K562 (cell line): ENCODE measurements at regions not wholly inside any gene's neighbourhood (a gene's known extent, or its start where the extent isn't known, plus 50 kb on each side); places are given as distances from the start of the nearest gene placed in this dataset.

ENCODE experiments used
- ATAC-seq: fragments of 200-7000 bp; cut with Tn5 transposase; 3 replicates; pipeline ENCODE4 v1.9.1; 2020; ENCODE audit warnings: moderate library complexity
- BruUV-seq: library from RNA; stranded (reverse); fragments of 400-500 nt; replicated peaks from 2 replicates; lab custom pipeline; 2021; lab: Mats Ljungman, UMichigan
- CTCF ChIA-PET: fragments of 300-600 bp; formaldehyde crosslinking; extraction: SDS; loops from one replicate; lab custom pipeline; 2021; ENCODE audit warnings: low intra/inter-chr PET ratio; lab: Yijun Ruan, JAX
- POLR2A ChIA-PET: fragments of 300-600, 350-650 bp; sonication (Branson Sonifier 250); formaldehyde crosslinking; extraction: SDS; loops from one replicate; lab custom pipeline; 2021; ENCODE audit warnings: antibody characterized with exemption, inconsistent platforms; lab: Yijun Ruan, JAX
- DNase-seq, 4 experiments: peaks; one replicate each; pipeline versions ENCODE4 v3.0.0 to v3.0.0-alpha.2; 2011 to 2018; ENCODE audit warnings: low spot score in 3 of 4, mixed read lengths in 3 of 4; ENCODE audit errors: extremely low read depth in 1 of 4
- FAIRE-seq: peaks from 2 replicates; lab custom pipeline; 2011; peaks lifted over from hg19 to GRCh38; lab: Jason Lieb, UNC
- H2AFZ ChIP-seq: 2 replicates; pipeline ENCODE4 v1.6.0; 2011; ENCODE audit warnings: low read depth, low read length, control low read depth, inconsistent platforms
- H3K27ac ChIP-seq: fragments of 200-600 bp; 3 replicates; pipeline ENCODE4 v1.8.0; 2011; ENCODE audit warnings: low read depth, mild to moderate bottlenecking, control low read depth, inconsistent platforms, low read length, moderate library complexity, mixed read lengths; ENCODE audit errors: extremely low read depth
- H3K27me3 ChIP-seq, 2 experiments: fragments of 300-600 bp in 1 of 2; 2 replicates in 1 of 2; 3 replicates in 1 of 2; pipeline versions ENCODE4 v1.6.0 to v1.8.0; 2011; ENCODE audit warnings: inconsistent platforms in 2 of 2, low read length in 2 of 2, mild to moderate bottlenecking in 1 of 2, mixed read lengths in 1 of 2, moderate library complexity in 1 of 2; ENCODE audit not compliant: control insufficient read depth in 2 of 2, insufficient read depth in 2 of 2
- H3K36me3 ChIP-seq: fragments of 300-600 bp; 3 replicates; pipeline ENCODE4 v1.8.0; 2011; ENCODE audit warnings: mild to moderate bottlenecking, low read length, inconsistent platforms; ENCODE audit not compliant: control insufficient read depth, insufficient read depth
- H3K4me1 ChIP-seq, 2 experiments: fragments of 200-600 bp in 1 of 2; replicated peaks in 1 of 2; 2 replicates in 1 of 2; 3 replicates in 1 of 2; pipeline versions ENCODE4 v1.5.1 to v1.8.0; 2011; ENCODE audit warnings: inconsistent platforms in 2 of 2, low read length in 2 of 2, mild to moderate bottlenecking in 1 of 2, mixed read lengths in 1 of 2, moderate library complexity in 1 of 2; ENCODE audit not compliant: control insufficient read depth in 2 of 2, insufficient read depth in 2 of 2
- H3K4me2 ChIP-seq: 2 replicates; pipeline ENCODE4 v1.6.1; 2011; ENCODE audit warnings: low read length, control low read depth, inconsistent platforms, mixed read lengths; ENCODE audit not compliant: insufficient read depth
- H3K4me3 ChIP-seq: fragments of 200-600 bp; sonication (generic), shearing (Covaris generic); 2 replicates; pipeline ENCODE4 v1.5.1; 2016; ENCODE audit warnings: control low read depth, inconsistent platforms
- H3K79me2 ChIP-seq: fragments of 200-600 bp; 3 replicates; pipeline ENCODE4 v1.8.0; 2011; ENCODE audit warnings: low read length, inconsistent platforms; ENCODE audit not compliant: control insufficient read depth, insufficient read depth
- H3K9ac ChIP-seq, 2 experiments: 2 replicates each; pipeline versions ENCODE4 v1.6.0 to v1.6.1; 2011; ENCODE audit warnings: low read depth in 2 of 2, low read length in 2 of 2, control low read depth in 1 of 2, inconsistent platforms in 1 of 2, mild to moderate bottlenecking in 1 of 2, mixed read lengths in 1 of 2; ENCODE audit not compliant: insufficient read depth in 1 of 2
- H3K9me1 ChIP-seq: one replicate; pipeline ENCODE4 v1.6.0; 2011; ENCODE audit warnings: inconsistent platforms, mild to moderate bottlenecking, low read length, moderate library complexity; ENCODE audit not compliant: control insufficient read depth, insufficient read depth
- H3K9me3 ChIP-seq: replicated peaks from 2 replicates; pipeline ENCODE4 v1.5.1; 2011; ENCODE audit warnings: low read depth, low read length, inconsistent platforms; ENCODE audit not compliant: control insufficient read depth, insufficient read depth
- H4K20me1 ChIP-seq: replicated peaks from 2 replicates; pipeline ENCODE4 v1.6.1; 2011; ENCODE audit warnings: low read length, inconsistent platforms, mixed read lengths; ENCODE audit not compliant: control insufficient read depth, insufficient read depth
- CHD4 ChIP-seq: fragments of 200-600 bp; sonication (generic); IDR thresholded peaks from 3 replicates; pipeline ENCODE4 v1.6.1; 2012; ENCODE audit warnings: low read depth, mild to moderate bottlenecking, mixed read lengths, low read length, inconsistent platforms; ENCODE audit not compliant: insufficient read depth, insufficient replicate concordance, poor library complexity, severe bottlenecking
- ETS2 ChIP-seq: IDR thresholded peaks from 2 replicates; pipeline ENCODE4 v1.6.1; 2016; ENCODE audit warnings: borderline replicate concordance, missing genetic modification characterization, mild to moderate bottlenecking, moderate library complexity, missing compliant biosample characterization; ENCODE audit not compliant: poor library complexity, severe bottlenecking
- FOS ChIP-seq: IDR thresholded peaks from 3 replicates; pipeline ENCODE4 v1.6.1; 2011; ENCODE audit not compliant: insufficient read length; ENCODE audit errors: extremely low read depth
- MCM7 ChIP-seq, 2 experiments: fragments of 450-650 bp; IDR thresholded peaks; 2 replicates each; pipeline ENCODE4 v1.6.1; 2016 to 2018
- MYBL2 ChIP-seq, 2 experiments: fragments of 450-650 bp in 1 of 2; sonication (generic) in 1 of 2; formaldehyde crosslinking in 1 of 2; IDR thresholded peaks; 2 replicates each; pipeline versions ENCODE4 v1.6.1 to v1.8.1; 2017 to 2022; ENCODE audit warnings: borderline replicate concordance in 1 of 2, inconsistent platforms in 1 of 2, low read depth in 1 of 2, mild to moderate bottlenecking in 1 of 2, missing genetic modification reagents in 1 of 2, moderate library complexity in 1 of 2
- NONO ChIP-seq, 2 experiments: fragments of 200-400 bp in 1 of 2; fragments of 450-650 bp in 1 of 2; formaldehyde crosslinking in 1 of 2; IDR thresholded peaks; 2 replicates each; pipeline ENCODE4 v1.6.1; 2017; ENCODE audit warnings: low read depth in 2 of 2, mild to moderate bottlenecking in 2 of 2, moderate library complexity in 2 of 2, low read length in 1 of 2
- TFAM ChIP-seq: fragments of 250-450 bp; sonication (Bioruptor Pico); conservative IDR thresholded peaks from 2 replicates; pipeline ENCODE4 v1.5.0; 2021; ENCODE audit warnings: mild to moderate bottlenecking, moderate library complexity
- TRIM25 ChIP-seq: fragments of 450-650 bp; IDR thresholded peaks from 2 replicates; pipeline ENCODE4 v1.7.0; 2016; ENCODE audit warnings: borderline replicate concordance
- ZBTB17 ChIP-seq: fragments of 450-650 bp; formaldehyde crosslinking; IDR thresholded peaks from 2 replicates; pipeline ENCODE4 v1.4.0; 2020; ENCODE audit warnings: mild to moderate bottlenecking
- ZBTB7A ChIP-seq: IDR thresholded peaks from 2 replicates; pipeline ENCODE4 v1.6.1; 2011; ENCODE audit warnings: low read depth, mild to moderate bottlenecking, low read length, moderate library complexity, borderline replicate concordance; ENCODE audit not compliant: control insufficient read depth
- WGBS: fragments of 100-300 bp; shearing (Covaris generic); methylation state at CpG from one replicate; pipeline ENCODE4 v1.1.6; 2016; ENCODE audit warnings: low coverage, mixed read lengths; ENCODE audit not compliant: insufficient coverage; ENCODE audit errors: missing lambda C conversion rate; 5-methylcytosine and 5-hydroxymethylcytosine counted together
- in situ Hi-C: fragments of 300-500 bp; cut with MboI; formaldehyde crosslinking; loops from 4 replicates; pipeline ENCODE4 v1.15.0; 2018; ENCODE audit warnings: inconsistent platforms, mixed read lengths
- intact Hi-C: fragments of 100-400 bp; cut with micrococcal nuclease; formaldehyde crosslinking; loops from 2 replicates; pipeline ENCODE4 v1.14.2; 2022

- no peaks in the 10 kb centered on the region for H3K4me1 ChIP-seq
Measured at GRCh38 chr6:91288741-91289140, 701.9 kb upstream of the MAP3K7 start.

More at GRCh38 chr6:91288741-91289140, 701.9 kb upstream of the MAP3K7 start:
- H3K9me3 ChIP-seq = no peaks in the 10 kb centered on the region
- no peaks in the 10 kb centered on the region for H3K36me3 ChIP-seq
- no peak overlapping the region for H2AFZ ChIP-seq
- H3K4me2 ChIP-seq = no peak overlapping the region
- no peaks in the 10 kb centered on the region for H3K79me2 ChIP-seq
- CTCF ChIA-PET = no interaction called here
- 0% methylated on average over 2 of the region's 2 CpGs for WGBS
- no TSS peak for BruUV-seq
- H4K20me1 ChIP-seq = no peaks in the 10 kb centered on the region
- intact Hi-C loops (no loop called here), in situ Hi-C loops (no loop called here)
- TF ChIP-seq CHD4 = no peak
- no peak for TF ChIP-seq MCM7 (IDR thresholded peaks at IDR 0.05)
- no peak for TF ChIP-seq TFAM
- no peak for TF ChIP-seq ZBTB17
- TF ChIP-seq FOS = no peak
- no peak for TF ChIP-seq NONO (IDR thresholded peaks at IDR 0.05; ENCODE audit: low read depth in 2 of 2, low read length in 1 of 2)
- no peak for TF ChIP-seq ZBTB7A
- no peak for TF ChIP-seq MYBL2 (IDR thresholded peaks at IDR 0.05; ENCODE audit: low read depth)
- no peak for TF ChIP-seq MYBL2 (CRISPR knock-in tag; IDR thresholded peaks at IDR 0.05; ENCODE audit: borderline replicate concordance)
- no peak for TF ChIP-seq ETS2 (tag)
- TF ChIP-seq TRIM25 = no peak
- no peaks in the 10 kb centered on the region for H3K9me1 ChIP-seq
- no peak overlapping the region for H3K9ac ChIP-seq
- FAIRE-seq = no peak
- ATAC-seq = no peak
- POLR2A ChIA-PET = no interaction called here
- H3K4me3 ChIP-seq = no peak overlapping the region
- H3K27ac ChIP-seq = no peak overlapping the region
- H3K27me3 ChIP-seq = no peaks in the 10 kb centered on the region
- DNase-seq = no peak
